ENCODE measurements at regions not wholly inside any gene's neighbourhood (a gene's known extent, or its start where the extent isn't known, plus 50 kb on each side); places are given as distances from the start of the nearest gene placed in this dataset.
"Not testable (repeated sequence)": the region's sequence is repeated elsewhere in the genome, so short reads cannot be mapped to it uniquely, and the experiment has no call there.

DNA sequence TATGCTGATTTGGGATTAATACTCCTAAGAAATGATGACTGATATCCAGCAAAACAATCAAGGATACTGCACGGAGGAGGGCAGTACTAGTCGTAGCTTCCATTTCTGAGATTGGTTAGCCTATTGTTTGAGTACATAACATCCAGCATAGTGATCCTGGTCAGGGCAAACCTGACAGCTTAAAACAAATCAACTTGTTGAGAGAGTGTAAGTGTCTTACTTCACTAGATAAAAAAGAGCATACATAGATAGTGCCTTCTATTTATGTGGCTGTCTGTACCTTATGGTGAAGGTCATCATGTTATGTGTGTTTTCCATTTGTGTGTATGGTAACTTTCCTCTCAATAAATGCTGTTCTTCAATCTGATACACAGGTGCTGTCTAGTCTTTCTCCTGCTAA is 228.4 kb downstream of the PTGER3 start:
- no peak for DNase-seq (ENCODE audit: low read depth in 3 of 3)

DNA sequence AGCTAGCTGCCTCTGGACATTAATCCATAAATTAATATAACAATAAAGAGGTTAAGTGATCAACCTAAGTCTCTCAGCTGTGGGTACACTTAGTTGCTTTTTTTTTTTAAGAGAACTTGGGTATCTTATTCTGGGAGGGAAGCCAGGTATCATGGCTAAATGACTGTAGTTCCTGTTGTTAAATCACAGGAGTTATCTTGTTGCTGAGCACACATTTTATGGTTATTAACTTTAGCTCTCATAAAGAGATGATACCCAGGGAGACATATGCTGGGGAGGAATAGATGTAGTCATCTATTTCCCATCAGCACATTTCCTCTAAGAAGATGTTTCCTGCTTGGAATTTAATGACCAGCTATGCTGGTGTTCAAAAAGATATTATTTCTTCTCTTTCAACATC is 227.8 kb downstream of the PTGER3 start:
- no peak for DNase-seq (ENCODE audit: low read depth in 3 of 3)

DNA sequence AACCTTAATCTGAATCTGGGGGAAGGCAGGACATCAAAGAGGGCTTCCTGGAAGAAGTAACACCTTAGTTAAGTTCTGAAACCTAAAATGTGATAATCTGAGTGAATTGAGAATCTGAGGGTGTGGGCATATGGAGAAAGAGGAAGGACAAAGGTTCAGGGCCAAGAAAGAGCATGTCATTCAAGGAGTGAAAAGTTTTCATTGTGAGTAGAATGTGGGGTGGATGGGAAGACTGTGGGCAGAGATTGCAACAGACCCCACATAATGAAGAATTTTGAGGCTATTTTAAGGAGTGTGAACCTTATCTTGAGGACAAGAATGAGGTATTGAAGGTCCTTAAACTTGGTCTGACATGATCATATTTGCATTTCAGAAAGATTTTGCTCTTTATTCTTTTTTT is 227.2 kb downstream of the PTGER3 start:
- DNase-seq (ENCODE audit: low read depth in 3 of 3), result no peak

DNA sequence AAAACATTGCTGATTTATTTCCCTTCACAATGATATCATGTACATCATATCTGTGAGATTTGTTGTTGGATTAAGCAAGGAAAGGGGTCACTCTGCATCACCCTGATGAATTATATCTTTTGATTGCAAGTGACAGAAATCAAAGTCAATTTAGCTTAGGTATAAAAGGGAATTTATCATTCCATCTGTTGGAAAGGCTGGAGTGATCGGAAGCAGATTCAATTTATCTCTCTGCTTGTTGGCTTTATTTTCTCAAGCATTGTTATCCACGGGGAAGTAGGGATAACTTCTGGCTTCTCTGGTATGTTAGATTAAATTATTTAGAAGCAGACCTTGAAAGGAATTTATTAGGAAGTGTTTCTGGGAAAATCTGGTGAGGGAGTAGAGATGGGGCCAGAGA is 226.6 kb downstream of the PTGER3 start:
- DNase-seq (ENCODE audit: low read depth in 3 of 3), result no peak

DNA sequence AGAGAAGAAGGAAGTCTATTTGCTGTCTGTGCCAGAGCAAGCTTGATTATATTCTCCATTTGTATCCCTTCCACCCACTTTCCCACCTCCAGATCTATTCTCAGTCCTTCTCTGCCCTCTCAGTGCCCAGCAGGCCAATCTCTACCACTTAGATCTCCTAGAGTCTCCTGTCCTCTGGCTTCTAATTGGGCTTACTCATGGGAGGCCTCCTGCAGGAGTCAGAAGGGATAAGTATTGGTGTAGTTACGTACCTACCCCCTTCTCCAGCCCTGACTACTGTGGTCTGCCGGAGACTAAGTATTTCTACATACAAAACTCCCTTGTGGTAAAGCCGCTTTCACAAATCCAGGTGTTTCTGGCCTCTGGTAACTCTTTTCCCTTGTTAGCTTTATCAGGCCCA is 221.2 kb downstream of the PTGER3 start:
- DNase-seq (ENCODE audit: low read depth in 3 of 3), result no peak

DNA sequence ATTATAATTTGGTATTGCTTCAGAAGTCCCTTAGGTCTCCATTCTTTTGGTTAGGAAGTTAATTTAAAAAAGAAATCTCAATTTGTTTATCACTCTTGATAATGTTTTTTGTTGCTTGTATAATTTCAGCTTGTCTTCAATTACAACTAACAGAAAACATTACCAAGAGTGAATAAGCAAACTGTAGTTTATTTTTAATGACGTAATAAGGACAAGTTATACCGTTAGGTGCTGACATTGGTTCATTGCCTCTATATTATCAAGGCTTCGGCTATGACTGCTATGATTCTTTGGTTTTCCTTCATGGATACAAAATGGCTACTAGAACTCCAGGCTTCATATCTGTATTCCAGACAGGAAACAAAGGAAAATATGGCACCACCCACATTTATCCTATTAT is 220.6 kb downstream of the PTGER3 start:
- no peak for DNase-seq (ENCODE audit: low read depth in 3 of 3)

DNA sequence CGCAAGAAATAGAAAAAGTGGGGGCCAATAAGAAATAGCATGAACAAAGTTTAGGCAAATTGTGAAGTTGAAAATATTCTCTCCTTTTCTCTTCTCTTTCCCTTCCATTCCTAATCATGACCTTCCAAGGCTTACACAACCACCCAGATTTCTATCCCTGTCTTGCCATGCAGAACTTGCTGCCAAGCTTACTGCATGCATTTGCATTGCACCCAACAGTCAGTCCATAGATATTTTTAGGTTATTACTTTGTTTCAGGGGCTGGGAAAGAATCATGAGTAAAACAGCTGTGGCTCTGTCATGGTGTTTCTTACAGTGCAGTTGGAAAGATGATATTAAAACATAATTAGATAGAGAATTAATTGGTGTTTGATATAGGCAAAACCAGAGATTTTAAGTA is 219.4 kb downstream of the PTGER3 start:
- DNase-seq (ENCODE audit: low read depth in 3 of 3), result no peak

DNA sequence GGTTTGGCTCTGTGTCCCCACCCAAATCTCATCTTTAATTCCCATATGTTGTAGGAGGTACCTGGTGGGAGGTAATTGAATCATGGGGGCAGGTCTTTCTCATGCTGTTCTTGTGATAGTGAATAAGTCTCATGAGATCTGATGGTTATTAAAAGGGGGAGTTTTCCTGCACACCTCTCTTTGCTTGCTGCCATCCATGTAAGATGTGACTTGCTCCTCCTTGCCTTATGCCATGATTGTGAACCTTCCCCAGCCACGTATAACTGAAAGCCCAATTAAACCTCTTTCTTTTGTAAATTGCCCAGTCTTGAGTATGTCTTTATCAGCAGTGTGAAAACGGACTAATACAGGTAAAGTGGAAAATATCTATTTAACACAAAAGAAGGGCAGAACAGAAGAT is 213.3 kb downstream of the PTGER3 start:
- DNase-seq (ENCODE audit: low read depth in 3 of 3), result not testable (repeated sequence)

DNA sequence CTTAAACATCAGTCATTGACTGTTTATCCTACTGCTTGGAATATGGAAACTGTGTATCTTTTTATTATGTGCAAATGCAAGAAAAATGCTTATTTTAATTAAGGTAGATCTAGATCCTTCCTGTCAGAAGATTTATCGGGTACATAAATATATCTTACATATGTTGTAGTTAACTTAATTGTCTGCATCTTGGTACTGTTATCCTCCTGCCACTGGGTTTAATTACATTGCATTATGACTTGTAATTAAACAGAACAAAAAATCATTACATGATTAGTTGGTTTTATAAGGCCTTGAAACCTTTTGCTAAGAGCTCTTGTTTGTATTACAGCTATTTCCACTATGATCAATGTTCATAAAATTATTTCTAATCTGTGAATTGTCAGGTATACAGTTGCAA is 211.2 kb downstream of the PTGER3 start:
- no peak for DNase-seq (ENCODE audit: low read depth in 3 of 3)

DNA sequence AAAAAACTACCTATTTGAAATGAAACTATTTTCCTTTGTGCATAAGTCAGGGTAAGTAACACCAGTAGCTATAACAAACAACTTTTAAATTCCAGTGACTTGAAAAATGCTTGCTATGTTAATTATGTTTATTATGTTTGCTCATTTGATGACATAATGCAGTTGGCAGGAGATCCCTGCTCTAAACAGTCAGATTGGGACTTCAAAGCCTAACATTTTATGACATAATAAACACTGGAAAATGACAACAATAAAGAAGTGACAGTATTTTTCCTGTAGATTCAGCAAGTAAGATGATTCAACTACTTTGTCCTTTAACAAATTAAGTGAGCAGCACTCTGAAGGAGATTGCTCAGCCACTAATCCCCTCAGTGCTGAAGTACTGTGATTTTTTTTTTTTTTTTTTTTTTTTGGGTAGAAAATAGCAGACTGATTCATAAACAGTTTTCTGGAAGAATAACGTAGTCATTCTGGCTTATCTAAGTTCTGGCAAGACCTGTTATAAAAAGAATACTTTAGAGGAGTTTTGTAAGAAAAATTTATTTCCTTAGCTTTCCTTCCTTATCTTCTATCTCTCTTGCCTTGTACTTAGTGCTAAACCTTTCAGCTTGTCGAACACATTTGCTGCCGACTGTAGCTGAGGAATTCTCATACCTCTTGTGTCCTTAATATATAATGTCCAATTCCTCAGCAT is 207.2 kb downstream of the PTGER3 start:
- no peak for DNase-seq (ENCODE audit: low read depth in 3 of 3)

DNA sequence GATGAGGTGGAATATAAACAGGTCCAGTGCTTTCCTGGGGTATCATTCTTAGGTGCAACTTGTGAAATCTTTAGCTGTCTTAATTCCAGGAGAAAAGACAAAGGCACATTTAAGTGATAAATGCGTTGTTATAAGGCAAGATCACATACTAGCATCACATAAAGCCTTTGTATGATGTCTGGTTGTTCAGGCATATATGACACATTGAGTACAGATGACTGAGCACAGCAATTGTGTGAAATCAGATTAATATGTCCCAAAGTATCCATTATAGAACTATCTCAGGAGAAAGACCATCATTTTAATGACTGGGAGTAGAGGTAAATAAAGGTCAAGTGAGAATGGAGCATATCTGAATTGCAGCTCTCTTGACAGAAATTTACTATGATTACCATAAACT is 205.1 kb downstream of the PTGER3 start:
- DNase-seq (ENCODE audit: low read depth in 3 of 3), result no peak

DNA sequence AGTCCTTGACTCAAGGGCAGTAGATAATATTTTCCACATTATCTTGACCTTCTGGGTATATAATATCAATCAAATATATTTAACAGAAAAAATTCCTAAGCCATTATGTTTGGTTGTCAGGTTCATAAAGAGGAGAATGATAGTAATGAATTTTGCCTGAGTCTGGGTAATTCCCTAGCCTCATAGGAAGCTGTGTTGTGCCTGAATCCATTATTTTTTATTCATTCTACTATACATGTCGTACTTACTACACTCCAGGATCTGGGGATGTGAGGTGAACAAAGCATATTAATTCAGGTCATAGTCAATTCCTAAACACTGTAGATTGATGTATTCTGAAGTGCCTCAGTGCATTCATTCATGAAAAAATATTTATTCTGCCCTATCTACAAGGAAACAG is 204.2 kb downstream of the PTGER3 start:
- DNase-seq (ENCODE audit: low read depth in 3 of 3), result no peak

DNA sequence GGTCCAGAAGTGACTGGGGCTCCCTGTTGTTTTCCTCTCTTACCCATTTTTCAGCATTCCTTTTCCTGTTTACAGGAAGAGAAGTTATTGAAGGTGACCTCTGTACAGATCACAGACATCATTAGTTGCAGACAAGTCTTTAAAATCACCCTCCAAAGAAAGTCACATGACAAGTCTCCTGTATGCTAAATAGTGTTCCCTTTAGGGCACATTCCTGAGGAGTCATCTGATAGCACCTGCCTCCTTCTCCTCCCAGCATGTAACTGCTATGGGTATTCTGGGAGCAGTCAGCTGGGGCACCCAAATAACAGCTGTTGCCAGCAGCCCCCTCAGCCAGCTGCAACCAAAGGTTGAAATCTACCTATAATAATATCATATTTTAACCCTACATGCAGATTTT is 200.6 kb downstream of the PTGER3 start:
- DNase-seq (ENCODE audit: low read depth in 3 of 3), result no peak

DNA sequence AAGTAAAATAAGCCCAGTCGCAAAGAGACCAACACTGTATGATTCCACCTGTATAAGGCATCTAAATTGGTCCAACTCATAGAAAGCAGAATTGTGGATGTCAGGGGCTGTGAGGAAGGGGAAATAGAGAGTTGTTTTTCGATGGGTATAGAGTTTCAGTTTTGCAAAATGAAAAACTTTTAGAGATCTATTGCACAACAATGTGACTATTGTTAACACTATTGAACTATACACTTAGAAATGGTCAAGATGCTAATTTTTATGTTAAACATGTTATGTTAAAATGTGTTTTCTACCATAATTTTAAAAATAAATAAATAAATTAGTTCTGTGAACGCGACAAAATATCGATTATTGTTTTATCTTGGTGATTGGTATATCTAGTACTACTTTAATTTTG is 192.4 kb downstream of the PTGER3 start:
- no peak for DNase-seq (ENCODE audit: low read depth in 3 of 3)

DNA sequence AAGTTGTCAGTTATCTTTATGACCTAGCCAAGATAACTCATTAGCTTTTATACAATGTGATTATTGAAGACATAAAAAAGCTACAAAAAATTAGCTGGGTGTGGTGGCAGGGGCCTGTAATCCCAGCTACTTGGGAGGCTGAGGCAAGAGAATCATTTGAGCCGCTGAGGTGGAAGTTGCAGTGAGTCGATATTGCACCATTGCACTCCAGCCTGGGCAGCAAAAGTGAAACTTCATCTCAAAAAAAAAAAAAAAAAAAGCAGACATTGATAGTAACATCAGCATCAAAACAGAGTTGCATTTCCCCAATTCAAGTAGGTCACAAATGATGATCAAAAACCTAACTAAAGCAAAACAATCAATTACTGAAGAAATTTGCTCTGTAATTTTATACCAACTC is 191.4 kb downstream of the PTGER3 start:
- DNase-seq (ENCODE audit: low read depth in 3 of 3), result no peak

DNA sequence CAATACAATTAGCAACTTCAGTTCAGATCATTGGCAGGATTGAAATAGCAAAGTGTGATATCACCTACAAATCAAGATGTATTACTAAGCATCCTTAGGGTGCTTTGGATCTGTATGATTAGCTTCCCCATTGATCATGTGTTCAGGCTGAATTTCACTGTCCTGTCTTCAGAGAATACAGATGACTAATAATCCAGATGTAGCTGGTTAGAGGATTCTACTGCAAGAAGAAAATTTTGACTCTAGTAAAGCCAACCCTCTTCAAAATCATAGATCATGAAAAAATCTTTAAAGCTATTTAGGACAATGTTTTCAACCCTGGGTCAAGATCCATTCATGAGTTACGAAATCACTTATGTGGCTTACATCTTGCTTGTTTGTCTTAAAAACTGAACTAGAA is 184.4 kb downstream of the PTGER3 start:
- DNase-seq (ENCODE audit: low read depth in 3 of 3), result no peak

DNA sequence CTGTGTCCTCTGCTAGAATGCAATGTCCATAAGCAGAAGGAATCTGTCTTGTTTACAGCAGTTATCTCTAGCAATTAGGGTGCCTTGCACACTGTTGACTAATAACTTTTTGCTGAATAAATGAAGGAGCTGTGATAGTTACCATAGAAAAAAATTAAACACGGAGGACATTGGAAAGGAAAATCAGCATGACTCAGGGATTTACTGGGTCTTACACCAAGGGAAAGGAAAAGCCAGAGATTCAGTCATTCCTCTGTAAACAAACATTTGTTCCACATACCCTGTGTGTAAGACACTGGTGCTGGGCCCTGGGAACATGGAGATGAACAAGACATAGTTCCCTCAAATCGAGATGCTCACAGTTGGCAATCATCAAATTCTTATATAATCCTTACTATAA is 183.3 kb downstream of the PTGER3 start:
- no peak for DNase-seq (ENCODE audit: low read depth in 3 of 3)

DNA sequence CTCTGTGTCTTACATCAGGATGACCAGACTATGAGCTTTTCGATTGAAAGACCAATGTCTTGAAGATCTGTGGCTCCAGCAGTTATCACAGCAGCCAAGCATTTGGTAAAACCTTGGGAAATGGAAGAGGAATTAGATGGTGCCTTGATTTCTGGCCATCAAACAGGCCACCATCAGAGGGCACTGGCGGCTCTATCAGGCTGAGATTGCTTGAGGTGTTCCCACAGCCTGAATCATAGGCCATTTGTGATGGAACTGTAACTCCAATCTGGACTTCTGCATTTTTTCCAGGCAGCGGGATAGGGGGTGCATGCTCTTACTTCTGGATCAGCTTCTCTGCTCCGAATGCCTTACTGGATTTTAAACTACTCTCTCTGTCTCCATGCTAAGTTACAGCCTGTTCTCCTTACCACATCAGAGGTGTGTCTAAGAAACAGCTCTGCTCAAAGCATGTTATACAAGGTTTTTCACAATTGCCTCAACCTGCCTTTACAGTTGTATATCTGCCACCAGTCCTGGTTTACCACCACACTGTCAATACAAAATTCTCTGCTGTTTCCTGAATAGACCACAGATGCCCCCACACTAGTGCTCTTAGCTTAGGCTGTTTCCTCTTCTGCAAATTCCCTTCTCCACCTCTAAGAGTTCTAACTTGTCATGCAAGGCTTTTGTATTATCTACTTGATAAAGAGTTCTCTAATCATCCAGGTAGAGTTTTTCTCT is 180.9 kb downstream of the PTGER3 start:
- no peak for DNase-seq (ENCODE audit: low read depth in 3 of 3)

DNA sequence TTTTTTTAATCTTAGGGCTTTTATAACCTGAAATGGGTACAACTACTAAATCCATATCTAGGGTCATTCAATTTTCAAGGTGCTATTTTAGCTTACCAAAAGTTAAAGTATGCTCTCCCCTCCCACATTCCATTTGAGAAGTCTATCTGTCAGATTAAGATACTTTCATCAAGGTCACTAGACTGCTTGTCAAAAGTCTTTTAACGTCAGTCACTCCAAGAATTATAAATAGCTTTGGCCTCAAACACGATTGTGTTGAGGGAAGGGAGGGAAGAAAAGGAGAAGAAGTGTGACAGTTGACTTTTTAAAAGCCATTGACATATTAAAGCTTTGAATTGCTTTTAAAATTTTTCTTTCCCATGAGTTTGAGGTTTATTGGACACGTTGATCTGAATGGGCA is 175.8 kb downstream of the PTGER3 start:
- no peak for DNase-seq (ENCODE audit: low read depth in 3 of 3)

DNA sequence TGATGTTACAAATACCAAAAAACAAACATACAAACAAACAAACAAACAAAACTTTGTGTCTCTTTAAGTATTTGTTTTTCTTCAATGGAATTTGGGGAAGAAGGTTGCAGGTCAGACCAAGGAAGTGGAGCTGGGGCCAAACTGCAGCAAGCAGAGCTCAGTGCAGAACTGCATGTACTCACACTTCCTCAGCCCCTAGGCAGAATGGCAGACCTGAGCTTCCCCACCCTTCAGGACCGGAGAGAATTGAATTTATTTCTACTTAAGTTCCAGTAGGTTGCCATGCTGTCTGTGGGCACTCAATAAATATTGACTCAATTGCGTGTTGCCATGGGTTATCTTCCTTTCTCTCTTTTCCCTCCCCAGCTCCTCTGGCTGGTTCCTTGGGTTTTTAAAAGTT is 173.6 kb downstream of the PTGER3 start:
- DNase-seq (ENCODE audit: low read depth in 3 of 3), result no peak

DNA sequence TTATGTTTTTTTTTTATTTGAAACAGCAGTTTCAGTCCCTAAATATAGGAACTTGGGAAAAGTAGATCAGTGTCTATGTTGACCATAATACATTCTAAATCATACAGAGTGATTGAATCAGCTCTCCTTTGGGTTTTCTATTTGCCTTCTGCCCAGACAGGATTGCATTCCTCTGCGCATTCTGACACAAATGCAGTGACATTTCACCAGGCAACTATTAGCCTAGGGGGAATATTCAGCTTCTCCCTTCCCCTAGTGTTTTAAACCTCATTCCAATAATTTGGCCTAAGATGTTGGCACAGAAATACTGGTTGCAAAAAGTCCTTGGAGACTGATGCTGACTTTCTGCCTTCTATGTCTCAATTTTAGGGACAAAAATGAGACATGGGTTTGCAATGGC is 172.8 kb downstream of the PTGER3 start:
- DNase-seq (ENCODE audit: low read depth in 3 of 3), result no peak

DNA sequence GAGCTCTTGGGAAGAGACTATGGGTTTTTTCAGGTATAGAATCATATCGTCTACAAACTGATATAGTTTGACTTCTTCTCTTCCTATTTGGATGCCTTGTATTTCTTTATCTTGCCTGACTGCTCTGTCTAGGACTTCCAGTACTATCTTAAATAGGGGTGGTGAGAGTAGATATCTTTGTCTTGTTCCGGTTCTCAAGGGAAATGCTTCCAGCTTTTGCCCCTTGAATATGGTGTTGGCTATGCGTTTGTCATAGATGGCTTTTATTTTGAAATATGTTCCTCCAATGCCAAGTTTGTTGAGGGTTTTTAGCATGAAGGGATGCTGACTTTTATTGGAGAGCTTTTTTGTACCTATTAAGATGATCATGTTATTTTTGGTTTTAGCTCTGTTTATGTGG is 170.3 kb downstream of the PTGER3 start:
- no peak for DNase-seq (ENCODE audit: low read depth in 3 of 3)

DNA sequence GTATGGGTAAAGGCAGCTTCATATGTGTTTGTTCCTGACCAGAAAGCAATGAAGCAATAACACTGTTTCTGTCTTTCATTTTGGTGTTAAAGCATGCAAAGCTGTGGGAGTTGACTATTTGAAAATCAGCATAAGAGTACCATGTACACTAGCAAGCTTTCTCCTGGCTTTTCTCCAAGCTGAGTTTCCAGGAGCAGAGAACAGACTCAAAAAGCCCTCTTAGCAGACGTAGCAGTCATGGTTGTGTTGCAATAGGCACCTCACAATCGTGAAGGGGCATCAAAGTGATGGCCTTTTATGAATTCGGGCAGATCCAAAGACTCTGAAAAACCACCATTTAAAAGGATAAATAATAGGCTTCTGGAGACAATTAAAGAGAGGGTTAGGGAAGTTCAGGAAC is 159.7 kb downstream of the PTGER3 start:
- no peak for DNase-seq (ENCODE audit: low read depth in 3 of 3)

DNA sequence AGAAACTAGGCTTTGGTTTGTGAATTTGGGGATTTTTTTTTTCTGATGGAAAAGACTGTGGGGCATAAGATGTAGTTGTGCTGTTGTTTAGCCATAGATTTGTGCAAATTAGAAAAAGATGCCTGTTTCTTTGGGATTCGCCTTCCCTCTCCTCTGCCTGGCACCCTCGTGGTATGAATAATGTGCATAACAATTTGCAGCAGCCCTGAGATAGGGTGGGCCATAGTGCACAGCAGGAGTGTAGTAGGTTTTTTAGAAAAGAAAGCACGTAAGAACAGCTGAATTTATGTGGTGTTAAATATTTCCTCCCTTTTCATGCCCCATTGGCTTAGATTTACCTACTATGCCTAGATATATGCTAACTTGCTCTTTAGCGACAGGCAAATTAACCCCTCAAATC is 158.9 kb downstream of the PTGER3 start:
- no peak for DNase-seq (ENCODE audit: low read depth in 3 of 3)

Measured in stimulated activated CD4-positive, alpha-beta T cell treated with anti-CD3 and anti-CD28 coated beads, TNF-alpha, amount 100 ng/mL, for 24 hours (primary cell).